ENCODE measurements at regions not wholly inside any gene's neighbourhood (a gene's known extent, or its start where the extent isn't known, plus 50 kb on each side); places are given as distances from the start of the nearest gene placed in this dataset.

- Histone ChIP-seq H3K14ac (replicated peaks; ENCODE audit: low read depth, low read length) (no peak overlapping the region), H4K91ac (ENCODE audit: insufficient read depth, low read depth, low read length) (no peak overlapping the region), H4K20me1 (ENCODE audit: insufficient read depth, low read length) (no peaks in the 10 kb centered on the region), H3K9me3 (ENCODE audit: control insufficient read depth, insufficient read depth, low read length) (no peaks in the 10 kb centered on the region), H3K18ac (ENCODE audit: low read depth, low read length) (no peak overlapping the region), H3K36me3 (ENCODE audit: control insufficient read depth, insufficient read depth, low read length) (no peaks in the 10 kb centered on the region), H3K9me1 (ENCODE audit: insufficient read depth, low read length) (no peaks in the 10 kb centered on the region), H3K4ac (ENCODE audit: low read depth, low read length) (no peak overlapping the region), H3K4me1 (ENCODE audit: control insufficient read depth, insufficient read depth, low read length) (no peaks in the 10 kb centered on the region), H2AK9ac (replicated peaks; ENCODE audit: low read depth, low read length, poor library complexity) (no peak overlapping the region), H2AK5ac (ENCODE audit: low read depth, low read length) (no peak overlapping the region), H2BK120ac (ENCODE audit: low read depth, low read length) (no peak overlapping the region), H2BK15ac (ENCODE audit: low read depth, low read length) (no peak overlapping the region), H3K23ac (ENCODE audit: low read depth, low read length) (no peak overlapping the region), H4K8ac (ENCODE audit: low read depth in 2 of 2, low read length in 2 of 2) (no peak overlapping the region), H2AFZ (replicated peaks; ENCODE audit: low read length, poor library complexity) (no peak overlapping the region), H3K9ac (ENCODE audit: low read depth, low read length) (no peak overlapping the region), H3K4me3 (ENCODE audit: insufficient read depth, low read depth, low read length) (no peak overlapping the region), H2BK20ac (ENCODE audit: low read depth, low read length) (no peak overlapping the region), H3K56ac (ENCODE audit: extremely low read depth, insufficient read depth, low read length) (no peak overlapping the region), H3K27me3 (ENCODE audit: control insufficient read depth, insufficient read depth, low read length) (peaks cover 10% of the 10 kb centered on the region), H4K5ac (ENCODE audit: low read depth, low read length) (no peak overlapping the region), H3K27ac (ENCODE audit: insufficient read depth, low read length) (no peak overlapping the region), H3K4me2 (ENCODE audit: low read depth, low read length) (no peak overlapping the region), H2BK5ac (ENCODE audit: low read depth, low read length, poor library complexity, severe bottlenecking) (no peak overlapping the region), H3K79me1 (ENCODE audit: low read depth in 1 of 2, low read length in 2 of 2) (no peaks in the 10 kb centered on the region)
- in situ Hi-C loops (cut with MboI; ENCODE audit: low sequenced_read_pairs) = no loop called here
- no CpG with 5 or more reads among the region's 1 CpG for WGBS, 2 experiments (ENCODE audit: extremely low coverage in 2 of 2, insufficient read length in 1 of 2)
- POLR2A ChIA-PET (ENCODE audit: unreplicated experiment) = no interaction called here
- DNase-seq (no peak), ATAC-seq (ENCODE audit: low read depth) (no peak)
- dilution Hi-C loops (cut with HindIII; ENCODE audit: low sequenced_read_pairs, unreplicated experiment) = no loop called here
- TF ChIP-seq BHLHE40 (IDR thresholded peaks at IDR 0.05; ENCODE audit: low read depth, low read length) = no peak
- no peak for TF ChIP-seq MXI1 (IDR thresholded peaks at IDR 0.05; ENCODE audit: borderline replicate concordance, low read depth, low read length)
- no peak for TF ChIP-seq CTCF (conservative IDR thresholded peaks at IDR 0.05; ENCODE audit: low read depth, low read length)
- no peak for TF ChIP-seq ELK1 (IDR thresholded peaks at IDR 0.05; ENCODE audit: borderline replicate concordance, low read depth, low read length)
- TF ChIP-seq CHD1 (IDR thresholded peaks at IDR 0.05; ENCODE audit: low read depth, low read length) = no peak
- no peak for TF ChIP-seq RAD21 (IDR thresholded peaks at IDR 0.05; ENCODE audit: low read length)
- no peak for TF ChIP-seq CEBPB (IDR thresholded peaks at IDR 0.05; ENCODE audit: low read depth, low read length)
- TF ChIP-seq FOS (IDR thresholded peaks at IDR 0.05; ENCODE audit: low read depth, low read length) = no peak
- no peak for TF ChIP-seq NFE2L2 (IDR thresholded peaks at IDR 0.05; ENCODE audit: low read depth, low read length)
- TF ChIP-seq USF2 (IDR thresholded peaks at IDR 0.05; ENCODE audit: low read depth, low read length) = no peak
- TF ChIP-seq SMC3 (IDR thresholded peaks at IDR 0.05; ENCODE audit: low read depth, low read length) = no peak
- TF ChIP-seq POLR2A (IDR thresholded peaks at IDR 0.05; ENCODE audit: low read depth, low read length) = no peak
- TF ChIP-seq RFX5 (IDR thresholded peaks at IDR 0.05; ENCODE audit: low read depth, low read length) = no peak
- no peak for TF ChIP-seq RCOR1 (IDR thresholded peaks at IDR 0.05; ENCODE audit: insufficient replicate concordance, low read length)
- no peak for TF ChIP-seq MAFK (IDR thresholded peaks at IDR 0.05; ENCODE audit: low read depth, low read length)
- TF ChIP-seq MAZ (IDR thresholded peaks at IDR 0.05; ENCODE audit: borderline replicate concordance, low read depth, low read length) = no peak
- CTCF ChIA-PET = no interaction called here
- BruUV-seq (replicated peaks) = no TSS peak
- intact Hi-C loops (cut with micrococcal nuclease) = no loop called here
These were observed 144.6 kb downstream of the ATL2 start for GRCh38 chr2:38232454-38232853.
